ENCODE measurements at regions not wholly inside any gene's neighbourhood (a gene's known extent, or its start where the extent isn't known, plus 50 kb on each side); places are given as distances from the start of the nearest gene placed in this dataset.
"Not testable (repeated sequence)": the region's sequence is repeated elsewhere in the genome, so short reads cannot be mapped to it uniquely, and the experiment has no call there.

DNA sequence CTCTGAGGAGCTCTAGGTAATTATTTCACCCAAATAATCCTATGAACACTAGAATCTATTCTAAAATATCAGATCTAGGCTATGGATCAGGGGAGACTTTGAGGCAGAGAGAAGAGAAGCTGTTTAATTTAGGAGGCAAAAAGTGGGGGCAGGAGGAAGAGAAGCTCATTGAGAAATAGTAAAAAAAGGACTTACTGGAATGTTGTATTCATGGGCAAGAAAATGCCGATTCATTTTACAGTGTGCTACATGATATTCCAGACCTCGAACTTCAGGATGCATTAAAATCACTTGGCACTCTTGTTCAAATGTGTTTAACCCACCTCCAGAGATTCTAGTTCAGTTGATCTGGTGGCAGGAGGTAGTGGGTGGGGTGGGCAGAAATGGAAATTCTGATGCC is 109.5 kb upstream of the ITGB1 start:
- DNase-seq = no peak

DNA sequence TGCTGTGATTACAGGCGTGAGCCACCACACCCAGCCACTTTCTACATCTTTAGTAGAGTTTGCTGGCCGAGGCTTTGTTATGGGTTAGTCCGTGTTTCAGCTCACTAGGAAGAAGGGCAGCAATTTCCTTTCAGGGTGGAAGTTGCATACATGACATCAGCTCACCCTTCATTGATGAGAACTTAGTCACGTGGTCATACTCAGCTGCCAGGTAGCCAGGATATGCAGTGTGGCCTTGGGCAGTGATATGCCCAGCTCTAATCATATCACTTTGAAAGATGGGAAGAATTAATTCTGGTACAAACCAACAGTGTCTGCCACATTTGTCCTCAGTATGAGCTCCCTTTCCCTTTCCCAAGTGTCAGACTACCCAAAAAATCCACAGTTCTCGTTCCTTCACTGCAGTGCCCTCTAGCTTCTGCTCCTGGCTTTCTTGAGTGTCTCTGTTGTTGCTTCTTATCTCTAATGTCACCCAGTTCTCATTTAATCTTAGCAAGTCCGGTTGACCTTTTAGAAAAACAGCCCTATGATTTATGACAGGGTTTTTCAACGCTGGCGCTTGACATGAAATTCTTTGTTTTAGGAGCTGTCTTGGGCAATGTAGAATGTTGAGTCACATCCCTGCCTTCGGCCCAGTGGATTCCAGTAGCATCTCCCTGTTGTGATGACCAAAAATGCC is 108.7 kb upstream of the ITGB1 start:
- DNase-seq = no peak

- DNase-seq = no peak
Measured at GRCh38 chr10:33065111-33065510, 107.1 kb upstream of the ITGB1 start.

DNA sequence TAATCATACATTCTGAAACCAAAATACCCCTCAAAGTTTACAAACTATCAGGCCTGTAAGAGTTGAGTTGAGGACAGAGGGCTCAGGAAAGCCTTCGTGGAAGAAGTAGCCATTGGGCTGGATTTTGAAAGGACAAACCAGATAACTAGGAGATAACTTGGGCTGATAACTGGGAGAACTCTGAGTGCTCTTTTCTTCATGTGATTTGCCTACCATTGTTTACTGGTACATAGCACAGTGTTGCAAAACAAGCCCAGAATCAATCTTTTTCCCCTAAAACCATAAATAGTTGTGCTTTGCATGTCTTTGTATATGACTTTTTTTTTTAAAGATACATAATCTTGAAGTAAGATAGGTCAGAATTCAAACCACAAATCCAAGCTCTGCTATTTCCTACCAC is 106.7 kb upstream of the ITGB1 start:
- DNase-seq = no peak

DNA sequence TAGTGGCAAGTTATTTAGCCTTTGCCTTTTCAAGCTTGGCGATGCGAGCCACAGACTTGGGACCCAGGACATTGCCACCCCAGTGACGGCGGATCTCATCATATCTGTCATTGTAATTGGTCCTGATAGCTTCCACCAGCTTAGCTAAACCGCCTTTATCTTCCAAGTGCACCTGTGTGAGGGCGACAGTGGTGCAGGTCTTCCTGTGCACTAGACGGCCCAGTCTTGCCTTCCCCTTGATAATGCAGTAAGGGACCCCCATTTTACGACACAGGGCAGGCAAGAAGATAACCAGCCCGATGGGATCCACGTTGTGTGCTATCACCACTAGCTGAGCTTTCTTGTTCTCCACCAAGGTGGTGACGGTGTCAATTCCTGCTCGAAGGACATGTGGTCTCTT is 99.6 kb upstream of the ITGB1 start:
- no peak for DNase-seq

- no peak for DNase-seq
Measured at GRCh38 chr10:33056828-33057596, 99.0 kb upstream of the ITGB1 start.

DNA sequence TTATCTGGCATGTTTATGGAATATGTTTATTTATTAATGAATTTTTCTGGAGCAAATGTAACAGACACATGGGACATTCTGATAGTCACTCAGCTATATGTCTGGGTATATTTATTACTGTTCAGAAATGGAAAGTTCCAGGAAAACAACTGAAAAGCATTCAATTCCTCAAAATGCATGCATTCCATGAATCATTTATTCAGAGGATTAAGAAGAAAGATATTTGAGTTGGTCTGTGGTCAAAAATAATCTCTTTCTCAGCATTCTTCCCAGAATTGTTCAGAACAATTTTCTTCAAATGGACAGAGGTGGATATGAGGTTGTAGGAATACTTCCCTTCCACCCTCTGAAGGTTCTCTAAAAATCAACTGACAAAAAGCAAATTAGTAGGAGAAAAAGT is 97.6 kb upstream of the ITGB1 start:
- no peak for DNase-seq

- DNase-seq = no peak
Measured at GRCh38 chr10:33052915-33053810, 95.1 kb upstream of the ITGB1 start.

DNA sequence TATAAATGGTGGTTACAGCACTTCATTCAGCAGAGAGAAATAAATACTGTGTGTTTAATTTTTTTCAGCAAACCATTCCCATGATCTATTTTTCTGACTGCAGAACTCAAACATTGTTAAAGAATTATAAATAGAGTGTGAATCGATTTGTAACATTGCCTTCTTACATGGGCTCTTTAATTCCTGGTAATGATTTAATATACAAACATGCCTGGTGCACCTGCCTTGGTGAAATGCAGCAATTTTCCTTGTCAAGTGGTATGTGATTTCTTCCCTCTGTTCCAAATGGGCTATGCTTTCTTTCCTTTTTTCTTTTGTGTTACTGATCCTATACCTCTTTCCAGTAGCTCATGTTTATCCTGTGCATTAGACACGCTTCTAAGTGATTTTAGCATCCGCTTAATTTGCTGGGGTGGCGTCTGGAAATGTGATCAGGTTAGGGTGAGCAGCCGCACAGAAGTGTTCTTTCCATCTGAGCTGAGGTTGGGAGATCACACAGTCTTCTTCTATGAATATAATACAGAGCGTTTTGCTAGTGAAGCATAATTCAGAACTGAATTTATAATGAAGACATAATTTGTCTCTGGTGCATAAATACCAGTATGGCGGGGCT is 94.3 kb upstream of the ITGB1 start:
- DNase-seq = no peak

GRCh38 chr10:33049963-33050920 is 92.2 kb upstream of the ITGB1 start:
- not testable (repeated sequence) for DNase-seq

DNA sequence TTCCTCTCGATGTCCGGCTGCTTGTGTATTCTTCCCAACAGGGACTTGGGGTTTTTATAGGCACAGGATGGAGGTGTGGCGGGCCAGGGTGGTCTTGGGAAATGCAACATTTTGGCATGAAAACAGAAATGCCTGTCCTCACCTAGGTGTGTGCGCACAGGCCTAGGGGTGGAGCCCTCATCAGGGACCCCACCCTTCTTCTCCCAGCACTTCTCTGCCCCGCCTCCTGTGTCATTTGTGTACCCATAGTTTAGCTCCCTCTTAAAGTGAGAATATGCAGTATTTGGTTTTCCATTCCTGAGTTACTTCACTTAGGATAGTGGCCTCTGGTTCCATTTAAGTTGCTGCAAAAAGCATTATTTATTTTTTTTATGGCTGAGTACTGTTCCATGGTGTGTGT is 90.2 kb upstream of the ITGB1 start:
- no peak for DNase-seq

DNA sequence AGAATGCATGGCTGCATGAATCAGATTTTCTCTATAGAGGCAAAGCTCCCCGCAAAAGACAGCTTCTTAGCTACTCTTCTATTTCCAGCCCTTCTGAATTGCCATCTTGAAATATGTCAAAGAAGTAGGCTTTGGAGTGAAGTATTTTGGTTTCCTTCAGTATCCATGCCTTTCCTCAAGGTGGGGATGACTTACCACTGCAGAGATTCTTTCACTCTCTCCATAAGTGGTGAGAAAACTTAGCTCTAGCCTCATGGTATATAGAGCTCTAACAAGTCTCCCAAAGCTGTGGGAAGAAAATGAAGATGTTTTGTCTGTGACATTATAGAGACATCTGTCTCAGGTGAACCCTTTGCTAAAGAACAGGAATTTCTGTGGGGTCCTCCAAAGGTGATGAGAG is 89.6 kb upstream of the ITGB1 start:
- no peak for DNase-seq

GRCh38 chr10:33046792-33047191 is 88.8 kb upstream of the ITGB1 start:
- peak; percentile 31 for DNase-seq

GRCh38 chr10:33045421-33045820 is 87.4 kb upstream of the ITGB1 start:
- DNase-seq = no peak

- no peak for DNase-seq
Measured at GRCh38 chr10:33042565-33042964, 84.5 kb upstream of the ITGB1 start.

DNA sequence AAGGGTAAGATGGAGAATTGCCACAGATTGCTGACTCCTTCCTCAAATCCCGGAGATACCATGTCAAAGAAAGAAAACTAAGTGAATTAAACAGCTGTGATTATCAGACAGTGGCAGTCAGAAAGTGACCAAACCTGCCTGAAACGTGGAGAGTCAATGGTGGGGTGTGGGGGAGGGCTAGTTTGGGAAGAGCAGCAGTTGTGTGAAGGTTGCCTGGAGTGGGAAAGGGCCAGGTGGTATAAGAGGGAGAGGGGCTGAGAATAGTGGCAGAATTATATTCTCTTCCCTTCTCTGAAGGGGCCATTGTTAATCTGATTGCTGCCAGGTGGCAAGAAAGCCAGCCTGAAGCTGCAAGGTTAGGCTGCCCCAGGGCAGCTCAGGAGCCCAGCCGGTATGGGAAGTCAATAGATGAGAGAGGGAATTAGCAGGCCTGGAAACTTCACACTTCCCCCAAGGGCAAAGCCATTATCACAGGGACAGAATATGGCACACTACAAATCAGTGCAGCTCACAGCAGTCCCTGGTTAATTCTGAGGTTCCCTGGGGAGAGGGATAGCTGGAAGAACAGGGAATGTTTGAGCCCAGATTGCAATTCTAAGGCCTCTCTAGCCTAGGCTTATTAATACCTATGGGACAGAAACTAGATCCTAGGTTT is 83.9 kb upstream of the ITGB1 start:
- no peak for DNase-seq

- DNase-seq = no peak
Measured at GRCh38 chr10:33040436-33040835, 82.4 kb upstream of the ITGB1 start.

DNA sequence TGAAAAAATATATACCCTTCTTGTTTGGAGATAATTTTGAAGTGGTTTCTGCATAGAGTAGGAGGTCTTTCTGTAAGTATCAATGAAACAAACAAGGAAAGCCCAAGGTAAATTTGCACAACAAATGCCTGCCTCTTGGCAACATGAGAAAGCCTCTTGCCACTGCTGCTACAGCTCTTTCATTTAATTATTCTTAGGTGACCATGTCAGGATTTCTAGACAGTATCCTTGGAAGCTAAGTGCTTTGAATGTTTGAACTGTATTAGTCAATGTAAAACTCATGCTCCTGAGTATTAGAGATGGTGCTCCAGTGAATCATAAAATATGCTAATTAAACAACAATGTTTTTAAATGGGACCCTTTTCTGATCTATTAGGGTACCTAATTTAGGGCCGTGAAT is 81.2 kb upstream of the ITGB1 start:
- no peak for DNase-seq

- DNase-seq = no peak
Measured at GRCh38 chr10:33038672-33039071, 80.6 kb upstream of the ITGB1 start.

GRCh38 chr10:33037726-33038125 is 79.7 kb upstream of the ITGB1 start:
- DNase-seq = no peak

- DNase-seq = no peak
Measured at GRCh38 chr10:33036670-33037069, 78.6 kb upstream of the ITGB1 start.
